ENCODE measurements at regions not wholly inside any gene's neighbourhood (a gene's known extent, or its start where the extent isn't known, plus 50 kb on each side); places are given as distances from the start of the nearest gene placed in this dataset.

GRCh38 chr15:47405365-47406162 is 311.7 kb upstream of the SEMA6D start:
- in situ Hi-C loops (cut with HindIII; ENCODE audit: low sequenced_read_pairs), result no loop called here
- no peak for DNase-seq (ENCODE audit: low spot score)

GRCh38 chr15:47407692-47408091 is 309.6 kb upstream of the SEMA6D start:
- in situ Hi-C loops (cut with HindIII; ENCODE audit: low sequenced_read_pairs), result no loop called here

GRCh38 chr15:47409038-47409437 is 308.3 kb upstream of the SEMA6D start:
- no peak for DNase-seq (ENCODE audit: low spot score)
- in situ Hi-C loops (cut with HindIII; ENCODE audit: low sequenced_read_pairs), result no loop called here

More at GRCh38 chr15:47407692-47408091, 309.6 kb upstream of the SEMA6D start:
- DNase-seq (ENCODE audit: low spot score), result no peak

GRCh38 chr15:47409600-47409999 is 307.7 kb upstream of the SEMA6D start:
- no peak for DNase-seq (ENCODE audit: low spot score)
- in situ Hi-C loops (cut with HindIII; ENCODE audit: low sequenced_read_pairs), result no loop called here

GRCh38 chr15:47410247-47410646 is 307.1 kb upstream of the SEMA6D start:
- DNase-seq (ENCODE audit: low spot score), result no peak
- in situ Hi-C loops (cut with HindIII; ENCODE audit: low sequenced_read_pairs), result no loop called here

- in situ Hi-C loops (cut with HindIII; ENCODE audit: low sequenced_read_pairs), result no loop called here
- no peak for DNase-seq (ENCODE audit: low spot score)
Measured at GRCh38 chr15:47411733-47412132, 305.6 kb upstream of the SEMA6D start.

DNA sequence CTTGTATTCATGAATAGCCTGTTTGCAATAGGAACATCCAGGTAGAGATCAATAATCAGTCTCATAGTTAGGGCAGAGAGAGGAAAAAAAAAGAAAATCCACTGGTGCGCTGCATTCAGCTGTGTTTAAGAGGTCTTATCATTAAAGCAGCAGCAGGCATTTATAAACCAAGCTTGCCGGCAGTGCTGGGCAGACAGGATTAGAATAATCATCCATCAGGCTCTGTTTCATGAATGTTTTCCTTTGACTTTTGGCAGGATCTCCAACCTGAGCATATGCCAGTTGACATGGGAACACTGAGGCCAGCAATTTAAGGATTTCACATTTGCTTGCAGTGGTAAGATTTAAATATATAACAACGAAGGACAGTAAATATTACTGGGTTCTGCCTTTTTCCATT is 305.2 kb upstream of the SEMA6D start:
- in situ Hi-C loops (cut with HindIII; ENCODE audit: low sequenced_read_pairs), result no loop called here
- DNase-seq (ENCODE audit: low spot score), result peak; percentile 3

- no peak for DNase-seq (ENCODE audit: low spot score)
- in situ Hi-C loops (cut with HindIII; ENCODE audit: low sequenced_read_pairs), result no loop called here
Measured at GRCh38 chr15:47412802-47413201, 304.5 kb upstream of the SEMA6D start.

- DNase-seq (ENCODE audit: low spot score), result no peak
- in situ Hi-C loops (cut with HindIII; ENCODE audit: low sequenced_read_pairs), result no loop called here
Measured at GRCh38 chr15:47414207-47414606, 303.1 kb upstream of the SEMA6D start.

DNA sequence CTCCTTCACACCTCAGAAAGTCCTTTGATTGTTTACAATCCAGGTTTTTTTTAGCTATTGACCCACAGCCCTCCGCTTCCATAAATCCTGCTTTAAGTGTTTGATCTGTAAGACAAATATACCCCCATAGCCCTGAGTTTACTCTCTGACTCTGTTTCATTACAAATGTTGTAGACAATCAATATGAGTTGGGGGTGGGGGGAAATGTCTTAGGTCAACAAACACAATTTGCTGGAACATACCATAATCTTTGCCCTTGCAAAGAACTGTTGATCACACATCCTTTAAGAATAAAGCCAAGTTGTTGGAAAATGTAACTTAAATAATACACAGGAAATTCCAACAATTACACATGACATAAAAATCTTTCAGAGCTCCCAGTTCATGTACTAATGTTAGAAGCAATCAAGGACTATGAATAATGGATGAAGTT is 301.8 kb upstream of the SEMA6D start:
- in situ Hi-C loops (cut with HindIII; ENCODE audit: low sequenced_read_pairs), result no loop called here
- DNase-seq (ENCODE audit: low spot score), result no peak

DNA sequence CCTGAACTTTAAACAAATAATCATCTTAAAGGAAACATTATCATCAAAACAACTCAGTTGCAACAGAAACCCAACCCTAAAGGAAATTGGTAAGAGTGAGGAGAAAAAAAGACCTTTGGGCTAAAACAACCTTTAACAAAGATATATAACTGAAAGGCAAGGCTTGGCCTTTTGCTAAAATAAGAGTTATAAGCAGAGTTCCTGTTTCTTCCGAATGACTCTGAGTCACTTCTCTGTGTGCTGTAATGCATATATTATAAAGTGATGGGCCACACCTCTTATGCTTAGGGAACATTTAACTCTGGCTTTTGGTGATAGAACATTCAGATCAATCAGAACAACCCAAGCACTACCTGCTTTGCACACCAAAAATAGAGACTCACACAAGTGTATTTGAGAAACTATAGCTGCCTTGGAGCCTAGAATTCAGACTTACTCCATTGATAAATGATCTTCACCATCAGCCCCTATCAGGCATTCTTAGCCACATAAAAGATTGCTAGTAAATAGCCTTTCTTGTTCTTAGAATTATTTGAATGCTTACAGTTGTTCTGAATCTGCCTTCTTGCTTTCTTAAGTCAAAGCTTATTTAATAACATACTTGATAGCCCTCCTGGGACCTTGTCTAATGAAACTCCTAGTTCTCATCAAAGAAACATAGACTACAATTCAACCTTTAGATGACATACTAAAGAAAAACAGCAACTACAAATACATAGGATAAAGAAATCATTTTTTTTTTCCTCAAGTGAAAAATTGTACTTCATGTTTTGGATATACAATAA is 294.2 kb upstream of the SEMA6D start:
- in situ Hi-C loops (cut with HindIII; ENCODE audit: low sequenced_read_pairs), result no loop called here
- no peak for DNase-seq (ENCODE audit: low spot score)

- in situ Hi-C loops (cut with HindIII; ENCODE audit: low sequenced_read_pairs), result no loop called here
- no peak for DNase-seq (ENCODE audit: low spot score)
Measured at GRCh38 chr15:47427463-47427862, 289.8 kb upstream of the SEMA6D start.

- in situ Hi-C loops (cut with HindIII; ENCODE audit: low sequenced_read_pairs), result no loop called here
- no peak for DNase-seq (ENCODE audit: low spot score)
Measured at GRCh38 chr15:47429376-47429775, 287.9 kb upstream of the SEMA6D start.

- in situ Hi-C loops (cut with HindIII; ENCODE audit: low sequenced_read_pairs), result no loop called here
Measured at GRCh38 chr15:47431501-47431900, 285.8 kb upstream of the SEMA6D start.

DNA sequence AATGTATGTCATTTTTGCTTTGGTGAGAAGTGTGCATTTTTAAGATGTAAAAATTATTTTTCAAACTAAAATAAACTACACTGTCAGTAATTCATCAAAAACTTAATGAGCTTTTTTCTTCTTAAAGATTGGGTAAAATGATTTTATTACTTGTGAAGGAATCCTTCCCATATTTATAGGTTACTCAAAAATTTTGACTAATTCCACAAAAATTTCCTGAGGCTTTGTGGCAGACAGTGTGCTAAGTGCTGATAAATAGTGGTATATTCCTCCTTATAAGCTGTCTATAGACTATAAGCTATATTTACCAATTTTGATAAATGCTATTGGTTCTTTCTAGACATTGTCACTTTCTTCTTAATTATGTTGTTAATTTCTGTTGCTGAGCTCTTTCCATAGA is 284.5 kb upstream of the SEMA6D start:
- in situ Hi-C loops (cut with HindIII; ENCODE audit: low sequenced_read_pairs), result no loop called here
- no peak for DNase-seq (ENCODE audit: low spot score)

More at GRCh38 chr15:47431501-47431900, 285.8 kb upstream of the SEMA6D start:
- DNase-seq (ENCODE audit: low spot score), result no peak

GRCh38 chr15:47434596-47434995 is 282.7 kb upstream of the SEMA6D start:
- in situ Hi-C loops (cut with HindIII; ENCODE audit: low sequenced_read_pairs), result no loop called here
- no peak for DNase-seq (ENCODE audit: low spot score)

- in situ Hi-C loops (cut with HindIII; ENCODE audit: low sequenced_read_pairs), result no loop called here
- no peak for DNase-seq (ENCODE audit: low spot score)
Measured at GRCh38 chr15:47437491-47437890, 279.8 kb upstream of the SEMA6D start.

DNA sequence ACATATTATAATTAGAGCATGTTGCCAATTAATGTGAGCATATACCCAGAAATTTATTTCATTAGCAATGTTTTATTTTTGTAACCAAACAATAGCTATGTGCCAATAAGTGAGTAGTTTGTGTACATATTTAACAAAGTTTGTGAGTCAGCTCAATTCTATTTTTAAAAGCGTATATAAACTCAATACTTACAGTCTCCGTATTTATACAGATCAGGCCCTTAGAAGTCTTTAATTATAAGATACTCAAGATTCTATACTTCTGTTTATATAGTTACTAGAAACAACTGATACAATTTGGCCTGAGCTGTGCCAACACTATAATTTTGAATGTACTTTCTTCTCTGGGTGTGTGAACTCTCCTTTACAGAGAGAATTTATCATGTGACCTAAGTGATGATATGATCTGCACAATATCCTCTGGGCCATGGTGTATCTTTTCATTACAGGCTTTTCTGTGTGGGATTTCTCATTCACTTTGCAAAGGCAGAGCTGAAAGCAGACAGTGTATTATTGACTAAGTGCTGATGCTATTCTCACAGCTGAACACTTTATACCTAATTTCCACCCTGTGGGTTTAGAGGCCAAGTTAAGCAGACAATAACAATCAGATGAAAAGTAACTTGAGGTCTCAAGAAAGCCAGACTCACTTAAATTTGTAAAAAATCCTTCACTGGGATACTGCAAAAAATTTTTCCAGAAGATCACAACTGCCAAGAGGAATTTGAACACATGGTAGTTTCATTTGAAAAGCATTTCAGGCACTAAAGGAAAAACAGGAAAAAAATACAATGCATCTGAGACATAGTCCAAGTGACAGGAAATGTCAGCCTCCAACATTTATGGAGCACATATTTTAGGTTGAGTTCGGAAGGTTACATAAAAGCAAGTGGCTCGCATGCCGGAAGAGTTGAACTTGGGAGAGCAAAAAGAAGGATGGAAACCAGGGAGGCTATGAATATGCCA is 277.9 kb upstream of the SEMA6D start:
- in situ Hi-C loops (cut with HindIII; ENCODE audit: low sequenced_read_pairs), result no loop called here
- no peak for DNase-seq (ENCODE audit: low spot score)

GRCh38 chr15:47442371-47442770 is 274.9 kb upstream of the SEMA6D start:
- no peak for DNase-seq (ENCODE audit: low spot score)
- in situ Hi-C loops (cut with HindIII; ENCODE audit: low sequenced_read_pairs), result no loop called here
